Transverse colon (tissue), 4 donors: ENCODE measurements at regions not wholly inside any gene's neighbourhood (a gene's known extent, or its start where the extent isn't known, plus 50 kb on each side); places are given as distances from the start of the nearest gene placed in this dataset.

Source experiments
- EP300 ChIP-seq: sonication (generic); formaldehyde crosslinking; IDR thresholded peaks from one replicate; pipeline ENCODE4 v1.6.1; 2017; ENCODE audit warnings: antibody characterized with exemption, low read depth
- POLR2AphosphoS5 ChIP-seq, 3 donors: sonication (generic); formaldehyde crosslinking; IDR thresholded peaks; one replicate each; pipeline ENCODE4 v1.6.1; 2016; ENCODE audit warnings: antibody characterized with exemption in 3 of 3
- TF ChIP-seq, protein P1 (sequence below), 5 experiments: fragments of 200-600 bp in 3 of 5; fragments of 450-650 bp in 2 of 5; sonication (generic) in 3 of 5; IDR thresholded peaks; 1 replicate in 2 of 5; 2 replicates in 3 of 5; pipeline ENCODE4 v1.5.1; 2016 to 2017; ENCODE audit warnings: antibody characterized with exemption in 5 of 5, inconsistent platforms in 3 of 5, mild to moderate bottlenecking in 2 of 5, moderate library complexity in 1 of 5

DNA sequence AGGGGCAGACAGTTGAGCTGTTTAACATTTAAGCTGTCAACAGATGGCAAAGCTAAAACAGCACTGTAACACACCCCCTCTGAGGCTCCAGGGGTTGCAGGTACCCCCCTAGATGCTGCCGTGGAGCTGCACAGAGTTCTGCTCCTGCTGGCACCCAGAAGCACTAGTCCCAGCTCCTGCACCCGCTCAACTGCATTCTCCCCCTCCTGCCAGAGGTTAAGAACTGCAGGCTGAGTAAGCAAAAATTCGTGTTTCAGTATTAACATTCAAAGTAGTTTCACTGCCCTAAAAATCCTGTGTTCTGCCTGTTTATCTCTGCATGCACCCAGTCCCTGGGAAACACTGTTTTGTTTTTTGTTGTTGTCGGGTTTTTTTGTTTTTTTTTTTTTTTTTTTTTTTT, 790.8 kb upstream of the KCND2 start:
- TF ChIP-seq, protein P1, sequence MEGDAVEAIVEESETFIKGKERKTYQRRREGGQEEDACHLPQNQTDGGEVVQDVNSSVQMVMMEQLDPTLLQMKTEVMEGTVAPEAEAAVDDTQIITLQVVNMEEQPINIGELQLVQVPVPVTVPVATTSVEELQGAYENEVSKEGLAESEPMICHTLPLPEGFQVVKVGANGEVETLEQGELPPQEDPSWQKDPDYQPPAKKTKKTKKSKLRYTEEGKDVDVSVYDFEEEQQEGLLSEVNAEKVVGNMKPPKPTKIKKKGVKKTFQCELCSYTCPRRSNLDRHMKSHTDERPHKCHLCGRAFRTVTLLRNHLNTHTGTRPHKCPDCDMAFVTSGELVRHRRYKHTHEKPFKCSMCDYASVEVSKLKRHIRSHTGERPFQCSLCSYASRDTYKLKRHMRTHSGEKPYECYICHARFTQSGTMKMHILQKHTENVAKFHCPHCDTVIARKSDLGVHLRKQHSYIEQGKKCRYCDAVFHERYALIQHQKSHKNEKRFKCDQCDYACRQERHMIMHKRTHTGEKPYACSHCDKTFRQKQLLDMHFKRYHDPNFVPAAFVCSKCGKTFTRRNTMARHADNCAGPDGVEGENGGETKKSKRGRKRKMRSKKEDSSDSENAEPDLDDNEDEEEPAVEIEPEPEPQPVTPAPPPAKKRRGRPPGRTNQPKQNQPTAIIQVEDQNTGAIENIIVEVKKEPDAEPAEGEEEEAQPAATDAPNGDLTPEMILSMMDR (IDR thresholded peaks at IDR 0.05), result no peak
- TF ChIP-seq EP300 (no peak), POLR2AphosphoS5 (IDR thresholded peaks at IDR 0.05) (no peak)
